ENCODE measurements at regions not wholly inside any gene's neighbourhood (a gene's known extent, or its start where the extent isn't known, plus 50 kb on each side); places are given as distances from the start of the nearest gene placed in this dataset.

GRCh38 chr3:132119531-132119930 is 84.7 kb upstream of the CPNE4 start (continued):
- TF ChIP-seq CHD2 (IDR thresholded peaks at IDR 0.05; ENCODE audit: low read length, partially characterized antibody) = no peak
- TF ChIP-seq RFX5 (IDR thresholded peaks at IDR 0.05; ENCODE audit: low read length) = no peak
- TF ChIP-seq ELF1 (IDR thresholded peaks at IDR 0.05) = no peak
- no peak for TF ChIP-seq EZH2phosphoT487 (IDR thresholded peaks at IDR 0.05; ENCODE audit: borderline replicate concordance, low read depth)
- TF ChIP-seq EP300 (IDR thresholded peaks at IDR 0.05; ENCODE audit: borderline replicate concordance in 1 of 2, low read depth in 1 of 2, low read length in 1 of 2) = no peak
- no peak for TF ChIP-seq FOXJ3 (CRISPR knock-in tag; IDR thresholded peaks at IDR 0.05)
- no peak for TF ChIP-seq RXRA (IDR thresholded peaks at IDR 0.05; ENCODE audit: borderline replicate concordance, low read depth)
- TF ChIP-seq TEAD4 (IDR thresholded peaks at IDR 0.05; ENCODE audit: borderline replicate concordance, insufficient read depth) = no peak

DNA sequence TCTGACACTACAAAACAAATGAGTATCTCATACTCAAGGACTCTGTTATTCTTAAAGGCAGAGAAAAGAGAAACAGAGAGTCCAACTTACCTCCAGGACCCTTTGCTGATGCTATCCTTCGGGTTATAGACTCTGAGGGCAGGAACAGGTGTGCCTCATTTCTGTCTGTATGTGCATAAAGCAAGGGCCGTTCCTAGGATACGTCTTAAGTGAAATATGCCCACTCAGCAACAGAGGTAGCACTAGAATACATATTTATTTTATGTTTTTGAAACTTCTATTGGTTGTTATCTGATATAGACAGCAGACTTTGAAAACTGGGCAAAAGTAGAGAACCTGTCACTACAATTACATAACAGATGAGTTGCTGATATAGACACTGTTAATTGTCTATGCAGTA is 89.3 kb upstream of the CPNE4 start:
- Histone ChIP-seq H3K27me3 (ENCODE audit: insufficient read depth) (no peaks in the 10 kb centered on the region), H3K79me2 (ENCODE audit: insufficient read depth) (no peaks in the 10 kb centered on the region), H3K4me3 (ENCODE audit: low read depth in 2 of 2, low read length in 1 of 2) (no peak overlapping the region), H3K4me1 (ENCODE audit: control insufficient read depth in 1 of 2, insufficient read depth in 2 of 2, low read depth in 1 of 2, low read length in 1 of 2) (no peaks in the 10 kb centered on the region), H3K4me2 (no peak overlapping the region), H3F3A (replicated peaks; ENCODE audit: insufficient read depth) (no peaks in the 10 kb centered on the region), H4K20me1 (ENCODE audit: insufficient read depth) (no peaks in the 10 kb centered on the region), H2AFZ (ENCODE audit: low read depth) (no peak overlapping the region), H3K36me3 (replicated peaks in 1 of 2; ENCODE audit: control insufficient read depth in 1 of 2, insufficient read depth in 2 of 2, low read length in 1 of 2) (no peaks in the 10 kb centered on the region), H3K9me2 (no peaks in the 10 kb centered on the region), H3K27ac (ENCODE audit: low read depth in 2 of 2, low read length in 1 of 2) (no peak overlapping the region), H3K9ac (no peak overlapping the region), H3K9me3 (no peaks in the 10 kb centered on the region)
- ChIA-PET POLR2A (no interaction called here), CTCF (interaction anchor here (1.2 kb wide), 1 partner anchor 89 kb away, joined by 4 read pairs; the partner anchor contains the start of gene CPNE4)
- DNase-seq = no peak
- 18% methylated on average over 3 of the region's 3 CpGs for WGBS (ENCODE audit: low lambda C conversion rate)
- TF ChIP-seq RAD21 (IDR thresholded peaks at IDR 0.05; ENCODE audit: low read length) (no peak), JUND (IDR thresholded peaks at IDR 0.05) (no peak), POLR2AphosphoS5 (IDR thresholded peaks at IDR 0.05; ENCODE audit: low read depth, low read length) (no peak), NRF1 (IDR thresholded peaks at IDR 0.05; ENCODE audit: low read depth, low read length) (no peak), NFIC (IDR thresholded peaks at IDR 0.05; ENCODE audit: borderline replicate concordance) (no peak), YY1 (IDR thresholded peaks at IDR 0.05; ENCODE audit: low read depth) (no peak), CHD2 (IDR thresholded peaks at IDR 0.05; ENCODE audit: low read length, partially characterized antibody) (no peak), FOSL2 (IDR thresholded peaks at IDR 0.05; ENCODE audit: borderline replicate concordance, low read depth) (no peak), MXI1 (IDR thresholded peaks at IDR 0.05; ENCODE audit: low read depth, low read length) (no peak), FOXM1 (IDR thresholded peaks at IDR 0.05; ENCODE audit: low read depth) (no peak), TCF12 (IDR thresholded peaks at IDR 0.05) (no peak), EZH2phosphoT487 (IDR thresholded peaks at IDR 0.05; ENCODE audit: borderline replicate concordance, low read depth) (no peak)
- TF ChIP-seq, protein P1, sequence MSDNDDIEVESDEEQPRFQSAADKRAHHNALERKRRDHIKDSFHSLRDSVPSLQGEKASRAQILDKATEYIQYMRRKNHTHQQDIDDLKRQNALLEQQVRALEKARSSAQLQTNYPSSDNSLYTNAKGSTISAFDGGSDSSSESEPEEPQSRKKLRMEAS (IDR thresholded peaks at IDR 0.05; ENCODE audit: low read depth) = no peak

- Histone ChIP-seq H3K4me1 (ENCODE audit: control insufficient read depth in 1 of 2, insufficient read depth in 2 of 2, low read depth in 1 of 2, low read length in 1 of 2) (no peaks in the 10 kb centered on the region), H3F3A (replicated peaks; ENCODE audit: insufficient read depth) (no peaks in the 10 kb centered on the region), H3K27me3 (ENCODE audit: insufficient read depth) (no peaks in the 10 kb centered on the region), H3K9me3 (no peaks in the 10 kb centered on the region), H3K36me3 (replicated peaks in 1 of 2; ENCODE audit: control insufficient read depth in 1 of 2, insufficient read depth in 2 of 2, low read length in 1 of 2) (no peaks in the 10 kb centered on the region), H3K4me2 (no peak overlapping the region), H3K27ac (ENCODE audit: low read depth in 2 of 2, low read length in 1 of 2) (no peak overlapping the region), H3K4me3 (ENCODE audit: low read depth in 2 of 2, low read length in 1 of 2) (no peak overlapping the region), H2AFZ (ENCODE audit: low read depth) (no peak overlapping the region), H4K20me1 (ENCODE audit: insufficient read depth) (no peaks in the 10 kb centered on the region), H3K9me2 (no peaks in the 10 kb centered on the region), H3K79me2 (ENCODE audit: insufficient read depth) (no peaks in the 10 kb centered on the region), H3K9ac (no peak overlapping the region)
- POLR2A ChIA-PET = no interaction called here
- TF ChIP-seq EP300 (IDR thresholded peaks at IDR 0.05; ENCODE audit: borderline replicate concordance in 1 of 2, low read depth in 1 of 2, low read length in 1 of 2) = no peak
- TF ChIP-seq, protein P2, sequence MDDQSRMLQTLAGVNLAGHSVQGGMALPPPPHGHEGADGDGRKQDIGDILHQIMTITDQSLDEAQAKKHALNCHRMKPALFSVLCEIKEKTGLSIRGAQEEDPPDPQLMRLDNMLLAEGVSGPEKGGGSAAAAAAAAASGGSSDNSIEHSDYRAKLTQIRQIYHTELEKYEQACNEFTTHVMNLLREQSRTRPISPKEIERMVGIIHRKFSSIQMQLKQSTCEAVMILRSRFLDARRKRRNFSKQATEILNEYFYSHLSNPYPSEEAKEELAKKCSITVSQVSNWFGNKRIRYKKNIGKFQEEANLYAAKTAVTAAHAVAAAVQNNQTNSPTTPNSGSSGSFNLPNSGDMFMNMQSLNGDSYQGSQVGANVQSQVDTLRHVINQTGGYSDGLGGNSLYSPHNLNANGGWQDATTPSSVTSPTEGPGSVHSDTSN (IDR thresholded peaks at IDR 0.05) = no peak
- TF ChIP-seq FOXM1 (IDR thresholded peaks at IDR 0.05; ENCODE audit: low read depth) = no peak
- 44% methylated on average over 4 of the region's 4 CpGs for WGBS (ENCODE audit: low lambda C conversion rate)
- DNase-seq = no peak
- CTCF ChIA-PET = interaction anchor here (1.1 kb wide), 1 partner anchor 10 kb away, joined by 3 read pairs; no protein-coding TSS in a partner anchor
Measured at GRCh38 chr3:132124651-132125284, 90.0 kb upstream of the CPNE4 start.
